HG03457 (cell line): ENCODE measurements at regions not wholly inside any gene's neighbourhood (a gene's known extent, or its start where the extent isn't known, plus 50 kb on each side); places are given as distances from the start of the nearest gene placed in this dataset.
"Not testable (repeated sequence)": the region's sequence is repeated elsewhere in the genome, so short reads cannot be mapped to it uniquely, and the experiment has no call there.

ENCODE experiments used
- ATAC-seq: cut with Tn5 transposase; IDR thresholded peaks from one replicate; pipeline ENCODE4 v1.9.1; 2021; ENCODE audit warnings: moderate number of reproducible peaks; ENCODE audit not compliant: unreplicated experiment

DNA sequence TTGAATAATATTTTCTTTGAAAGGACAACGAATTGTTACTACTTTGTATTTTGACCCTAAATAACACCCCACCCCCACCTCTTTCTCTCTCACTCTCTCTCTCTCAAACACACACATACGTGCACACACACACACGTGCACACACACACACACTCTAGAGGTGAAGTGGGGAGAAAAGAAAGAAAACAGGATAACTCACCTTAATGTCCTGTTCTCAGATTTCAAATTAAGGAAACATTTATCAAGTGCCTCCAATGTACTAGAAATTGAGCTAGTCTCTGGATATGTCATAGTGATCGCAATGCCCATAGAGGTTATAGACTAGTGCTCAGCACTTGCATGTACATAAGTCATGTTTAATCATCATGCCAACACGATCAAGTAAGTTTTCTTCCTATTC, 1483.6 kb upstream of the SEL1L start:
- no peak for ATAC-seq

DNA sequence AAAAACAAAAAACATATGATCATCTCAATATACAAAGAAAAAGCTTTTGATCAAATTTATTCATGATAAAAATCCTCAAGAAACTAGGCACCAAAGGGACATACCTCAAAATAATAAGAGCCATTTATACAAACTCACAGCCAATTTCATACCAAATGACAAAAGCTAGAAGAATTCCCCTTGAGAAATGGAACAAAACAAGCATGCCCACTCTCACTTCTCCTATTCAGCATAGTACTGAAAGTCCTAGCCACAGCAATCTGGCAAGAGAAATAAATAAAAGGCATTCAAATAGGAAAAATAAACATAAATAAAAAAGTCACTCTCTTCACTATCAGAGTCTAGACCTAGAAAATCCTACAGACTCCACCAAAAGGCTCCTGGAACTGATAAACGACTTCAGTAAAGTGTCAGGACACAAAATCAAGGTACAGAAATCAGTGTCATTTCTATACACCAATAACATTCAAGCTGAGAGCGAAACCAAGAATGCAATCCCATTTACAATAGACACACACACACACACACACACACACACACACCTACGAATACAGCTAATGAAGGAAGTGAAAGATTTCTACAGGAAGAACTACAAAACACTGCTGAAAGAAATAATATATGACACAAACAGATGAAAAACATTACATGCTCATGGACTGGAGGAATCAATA, 1486.2 kb upstream of the SEL1L start:
- ATAC-seq = no peak

- no peak for ATAC-seq
These were observed 1487.7 kb upstream of the SEL1L start for GRCh38 chr14:83021323-83021722.

DNA sequence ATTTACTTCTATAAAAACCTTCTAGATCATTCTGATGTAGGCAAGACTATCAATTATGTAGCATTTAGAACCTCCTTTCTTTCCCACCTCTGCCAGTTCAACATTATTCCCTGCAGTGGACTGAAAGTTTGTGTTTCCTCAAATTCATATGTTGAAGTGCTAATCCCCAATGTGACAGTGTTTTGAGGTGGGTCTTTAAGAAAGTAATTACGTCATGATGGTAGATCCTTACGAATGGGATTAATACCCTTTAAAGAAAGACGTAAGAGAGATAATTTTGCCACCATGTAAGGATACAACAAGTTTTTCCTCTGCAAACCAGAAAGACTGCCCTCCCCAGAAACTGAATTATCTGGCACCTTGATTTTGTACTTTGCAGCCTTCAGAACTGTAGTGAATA, 1489.7 kb upstream of the SEL1L start:
- ATAC-seq = no peak

DNA sequence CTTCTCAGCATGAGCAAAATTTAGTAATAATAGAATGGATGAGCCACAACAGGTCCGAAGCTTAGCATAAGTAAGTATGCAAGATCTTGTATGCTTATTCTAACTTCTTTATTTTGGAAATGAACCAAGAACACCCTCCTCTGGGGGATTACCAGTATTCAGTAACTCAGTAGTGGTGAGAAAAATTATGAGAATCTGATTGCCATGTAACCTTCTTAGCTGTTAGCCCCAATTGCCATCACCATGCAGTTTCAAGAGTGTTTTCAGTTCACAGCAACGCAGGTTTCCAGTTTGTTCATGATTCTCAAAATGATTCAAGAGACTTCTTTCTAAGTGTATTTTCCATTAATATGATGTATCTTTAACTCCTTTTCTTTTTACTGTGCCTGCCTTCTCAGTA, 1507.6 kb upstream of the SEL1L start:
- ATAC-seq = no peak

DNA sequence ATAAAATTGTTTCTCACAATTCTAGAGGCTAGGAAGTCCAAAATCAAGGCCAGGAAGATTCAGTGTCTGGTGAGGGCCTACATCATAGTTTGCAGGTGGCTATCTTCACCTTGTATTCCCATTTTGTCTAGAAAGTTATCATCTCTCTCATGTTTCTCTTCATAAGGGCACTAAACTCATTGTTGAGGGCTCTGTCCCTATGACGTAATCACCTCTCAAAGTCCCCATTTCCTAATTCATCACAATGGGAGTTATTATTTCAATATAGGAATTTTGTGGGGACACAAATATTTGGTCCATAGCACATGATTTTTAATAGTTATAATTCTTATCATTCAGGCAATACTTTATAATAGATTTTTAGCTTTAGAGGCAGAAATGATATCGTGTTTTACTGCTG, 1509.2 kb upstream of the SEL1L start:
- no peak for ATAC-seq

GRCh38 chr14:83044001-83044400, 1510.3 kb upstream of the SEL1L start:
- ATAC-seq = no peak

GRCh38 chr14:83047059-83047830, 1513.6 kb upstream of the SEL1L start:
- no peak for ATAC-seq

DNA sequence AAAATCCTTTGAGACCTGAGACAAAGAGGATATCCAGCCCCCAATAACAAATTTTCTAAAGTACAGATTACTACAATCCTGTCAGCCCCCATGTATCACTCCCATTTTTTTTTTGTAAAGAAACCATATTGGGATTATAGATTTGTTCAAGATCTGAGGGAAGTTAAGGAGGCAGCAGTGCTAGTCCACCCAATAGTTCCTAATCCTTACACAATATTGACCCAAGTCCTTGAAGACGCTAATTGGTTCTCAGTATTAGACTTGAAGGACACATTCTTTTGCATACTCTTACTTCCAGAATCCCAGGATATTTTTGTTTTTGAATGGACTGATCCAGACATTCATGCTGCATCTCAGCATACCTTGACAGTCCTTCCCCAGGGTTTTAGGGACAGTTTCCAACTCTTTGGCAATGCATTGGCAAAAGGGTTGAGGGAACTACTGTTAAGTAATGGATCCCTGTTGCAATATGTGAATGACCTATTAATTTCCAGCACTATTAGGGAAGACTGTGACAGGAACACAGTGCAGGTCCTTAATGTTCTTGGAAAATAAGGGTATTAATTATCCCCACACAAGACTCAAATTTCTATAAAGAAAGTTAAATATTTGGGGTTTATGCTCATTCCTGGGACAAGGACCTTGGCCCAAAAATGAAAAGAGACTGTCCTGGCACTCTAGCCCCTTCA, 1519.5 kb upstream of the SEL1L start:
- no peak for ATAC-seq

GRCh38 chr14:83058068-83058467, 1524.4 kb upstream of the SEL1L start:
- ATAC-seq = no peak

- peak; percentile 76 for ATAC-seq
These were observed 1538.3 kb upstream of the SEL1L start for GRCh38 chr14:83071888-83072501.

DNA sequence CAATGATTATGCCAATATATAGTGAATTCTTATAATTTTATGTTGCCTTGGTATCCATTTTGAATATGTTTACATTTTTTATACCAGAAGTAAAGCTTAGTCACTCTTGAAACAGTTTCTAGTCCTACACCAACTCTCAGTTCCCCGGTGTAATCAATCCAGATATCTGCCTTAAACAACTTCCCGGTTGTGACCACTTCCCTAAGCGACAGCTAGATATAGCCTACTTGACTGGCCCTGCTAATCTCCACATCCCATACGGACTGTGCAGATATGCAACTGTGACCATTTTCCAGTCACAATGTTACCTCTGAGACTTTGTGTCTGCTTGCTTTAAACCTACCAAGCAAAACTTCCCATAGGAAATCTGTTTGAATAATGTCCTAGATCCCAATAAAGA, 1551.5 kb upstream of the SEL1L start:
- no peak for ATAC-seq

GRCh38 chr14:83085725-83086124, 1552.1 kb upstream of the SEL1L start:
- no peak for ATAC-seq

DNA sequence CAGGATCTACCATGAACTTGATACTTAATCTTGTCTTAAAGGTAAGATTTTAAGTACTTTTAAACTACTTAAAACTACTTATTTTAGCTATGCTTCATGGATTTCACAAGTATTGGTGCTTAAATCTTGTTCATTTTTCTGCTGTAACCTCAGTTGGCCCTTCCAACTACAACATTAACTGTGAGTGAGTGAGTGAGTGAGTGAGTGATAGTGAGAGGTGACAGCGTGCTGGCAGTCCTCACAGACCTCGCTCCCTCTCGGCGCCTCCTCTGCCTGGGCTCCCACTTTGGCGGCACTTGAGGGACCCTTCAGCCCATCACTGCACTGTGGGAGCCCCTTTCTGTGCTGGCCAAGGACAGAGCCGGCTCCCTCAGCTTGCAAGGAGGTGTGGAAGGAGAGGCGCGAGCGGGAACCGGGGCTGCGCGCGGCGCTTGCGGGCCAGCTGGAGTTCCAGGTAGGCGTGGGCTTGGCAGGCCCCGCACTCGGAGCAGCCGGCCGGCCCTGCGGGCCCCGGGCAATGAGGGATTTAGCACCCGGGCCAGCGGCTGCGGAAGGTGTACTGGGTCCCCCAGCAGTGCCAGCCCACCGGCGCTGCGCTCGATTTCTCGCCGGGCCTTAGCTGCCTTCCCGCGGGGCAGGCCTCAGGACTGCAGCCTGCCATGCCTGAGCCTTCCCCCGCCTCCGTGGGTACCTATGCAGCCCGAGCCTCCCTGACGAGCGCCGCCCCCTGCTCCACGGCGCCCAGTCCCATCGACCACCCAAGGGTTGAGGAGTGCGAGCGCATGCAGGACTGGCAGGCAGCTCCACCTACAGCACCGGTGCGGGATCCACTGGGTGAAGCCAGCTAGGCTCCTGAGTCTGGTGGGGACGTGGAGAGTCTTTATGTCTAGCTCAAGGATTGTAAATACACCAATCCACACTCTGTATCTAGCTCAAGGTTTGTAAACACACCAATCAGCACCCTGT, 1558.6 kb upstream of the SEL1L start:
- not testable (repeated sequence) for ATAC-seq

GRCh38 chr14:83096092-83096491, 1562.4 kb upstream of the SEL1L start:
- ATAC-seq = no peak

DNA sequence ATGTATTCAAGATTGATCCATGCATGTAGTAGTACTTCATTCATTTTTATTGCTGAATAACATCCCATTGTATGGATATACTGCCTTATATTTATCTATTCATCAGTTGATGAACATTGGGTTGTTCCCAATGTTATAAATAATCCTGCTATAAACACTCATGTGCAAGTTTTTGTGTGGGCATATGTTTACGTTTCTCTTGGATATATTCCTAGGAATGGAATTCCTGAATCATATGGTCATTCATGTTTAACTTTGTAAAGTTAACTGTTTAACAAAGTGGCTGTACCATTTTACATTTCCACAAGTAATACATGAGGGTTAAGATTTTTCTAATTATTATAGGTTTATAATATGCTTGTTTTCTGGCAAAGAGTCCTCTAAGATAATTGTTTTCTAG, 1568.2 kb upstream of the SEL1L start:
- ATAC-seq = no peak

- no peak for ATAC-seq
These were observed 1584.4 kb upstream of the SEL1L start for GRCh38 chr14:83118029-83118428.

GRCh38 chr14:83120187-83120586, 1586.5 kb upstream of the SEL1L start:
- no peak for ATAC-seq

DNA sequence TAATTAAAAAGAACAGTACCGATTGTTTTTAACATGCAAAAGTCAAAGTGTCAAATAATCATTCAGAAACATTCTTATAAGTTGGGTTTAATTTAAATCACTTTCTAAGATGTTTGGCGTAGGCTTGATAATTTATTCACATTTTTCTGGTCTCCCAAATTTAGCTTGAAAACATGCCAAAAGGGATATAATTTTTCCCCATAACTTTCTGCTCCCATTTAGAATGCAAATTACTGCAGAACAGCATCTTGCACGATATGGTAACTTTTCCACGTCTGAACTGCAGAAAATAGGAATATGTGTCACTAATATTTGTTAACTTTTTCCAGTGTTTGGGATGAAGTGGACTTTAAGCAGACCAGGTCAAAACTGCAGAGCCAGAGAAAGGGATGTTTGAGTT, 1592.4 kb upstream of the SEL1L start:
- ATAC-seq = no peak

- ATAC-seq = no peak
These were observed 1595.1 kb upstream of the SEL1L start for GRCh38 chr14:83128783-83129182.
